IMR-90 (cell line): ENCODE measurements at regions not wholly inside any gene's neighbourhood (a gene's known extent, or its start where the extent isn't known, plus 50 kb on each side); places are given as distances from the start of the nearest gene placed in this dataset.

Source experiments
- BHLHE40 ChIP-seq: fragments of 150-350 bp; IDR thresholded peaks from 2 replicates; pipeline ENCODE4 v1.6.1; 2016; ENCODE audit warnings: mild to moderate bottlenecking, low read depth, low read length
- CEBPB ChIP-seq: IDR thresholded peaks from 2 replicates; pipeline ENCODE4 v1.6.1; 2012; ENCODE audit warnings: low read depth, low read length, improper control_type of control experiment
- CHD1 ChIP-seq: IDR thresholded peaks from 2 replicates; pipeline ENCODE4 v1.6.1; 2012; ENCODE audit warnings: low read depth, low read length, improper control_type of control experiment
- CTCF ChIP-seq: conservative IDR thresholded peaks from 2 replicates; pipeline ENCODE4 v1.5.1; 2012; ENCODE audit warnings: mild to moderate bottlenecking, low read depth, low read length, improper control_type of control experiment
- ELK1 ChIP-seq: fragments of 150-350 bp; IDR thresholded peaks from 2 replicates; pipeline ENCODE4 v1.6.1; 2016; ENCODE audit warnings: low read depth, mild to moderate bottlenecking, low read length, moderate library complexity, borderline replicate concordance
- FOS ChIP-seq: fragments of 150-350 bp; IDR thresholded peaks from 2 replicates; pipeline ENCODE4 v1.6.1; 2016; ENCODE audit warnings: low read depth, low read length
- MAFK ChIP-seq: IDR thresholded peaks from 2 replicates; pipeline ENCODE4 v1.6.1; 2012; ENCODE audit warnings: low read depth, low read length, improper control_type of control experiment
- MAZ ChIP-seq: IDR thresholded peaks from 2 replicates; pipeline ENCODE4 v1.6.1; 2012; ENCODE audit warnings: low read depth, mild to moderate bottlenecking, low read length, improper control_type of control experiment, moderate library complexity, borderline replicate concordance
- POLR2A ChIP-seq: IDR thresholded peaks from 2 replicates; pipeline ENCODE4 v1.6.1; 2012; ENCODE audit warnings: mild to moderate bottlenecking, low read depth, low read length
- RAD21 ChIP-seq: IDR thresholded peaks from 2 replicates; pipeline ENCODE4 v1.6.1; 2012; ENCODE audit warnings: low read length, improper control_type of control experiment
- RFX5 ChIP-seq: IDR thresholded peaks from 2 replicates; pipeline ENCODE4 v1.8.0; 2012; ENCODE audit warnings: low read depth, mild to moderate bottlenecking, low read length, moderate library complexity
- SMC3 ChIP-seq: fragments of 150-350 bp; IDR thresholded peaks from 2 replicates; pipeline ENCODE4 v1.6.1; 2016; ENCODE audit warnings: low read depth, mild to moderate bottlenecking, antibody characterized with exemption, low read length, moderate library complexity
- USF2 ChIP-seq: fragments of 150-350 bp; IDR thresholded peaks from 2 replicates; pipeline ENCODE4 v1.6.1; 2017; ENCODE audit warnings: mild to moderate bottlenecking, antibody characterized with exemption, low read length, low read depth

- no peak for TF ChIP-seq CTCF
- no peak for TF ChIP-seq CEBPB
- no peak for TF ChIP-seq POLR2A
- no peak for TF ChIP-seq RAD21
- TF ChIP-seq MAFK = no peak
- no peak for TF ChIP-seq RFX5
- no peak for TF ChIP-seq CHD1
- TF ChIP-seq SMC3 = no peak
- no peak for TF ChIP-seq BHLHE40
- no peak for TF ChIP-seq FOS
- TF ChIP-seq USF2 = no peak
- no peak for TF ChIP-seq ELK1
- no peak for TF ChIP-seq MAZ
Measured at GRCh38 chr19:29040292-29040691, 172.7 kb downstream of the UQCRFS1 start.
